Common myeloid progenitor, CD34-positive (primary cell): ENCODE measurements at regions not wholly inside any gene's neighbourhood (a gene's known extent, or its start where the extent isn't known, plus 50 kb on each side); places are given as distances from the start of the nearest gene placed in this dataset.
A peak's percentile ranks its signal among the peaks of the same experiment; 100 is the strongest.

Source experiments
- CTCF ChIA-PET: fragments of 350-600 bp; sonication (Branson Sonifier 250); formaldehyde crosslinking; loops from one replicate; lab custom pipeline; 2021; ENCODE audit warnings: antibody characterized with exemption; lab: Charles Lee
- POLR2A ChIA-PET: fragments of 350-600 bp; sonication (Branson Sonifier 250); formaldehyde crosslinking; loops from one replicate; lab custom pipeline; 2021; ENCODE audit warnings: antibody characterized with exemption; lab: Charles Lee
- DNase-seq, 3 donors: peaks; one replicate each; pipeline versions ENCODE4 v3.0.0 to v3.0.0-alpha.2; 2013
- H3K27ac ChIP-seq, 2 experiments: 1 replicate in 1 of 2; 2 replicates in 1 of 2; pipeline ENCODE4 v1.7.0; 2013; ENCODE audit warnings: inconsistent platforms in 2 of 2, low read length in 2 of 2, mild to moderate bottlenecking in 2 of 2, low read depth in 1 of 2, moderate library complexity in 1 of 2; ENCODE audit not compliant: severe bottlenecking in 2 of 2, insufficient read depth in 1 of 2, poor library complexity in 1 of 2
- H3K27me3 ChIP-seq, 5 experiments: replicated peaks in 2 of 5; 1 replicate in 3 of 5; 2 replicates in 2 of 5; pipeline versions ENCODE4 v1.6.1 to v1.7.0; 2013; ENCODE audit warnings: low read length in 4 of 5, mild to moderate bottlenecking in 2 of 5, moderate library complexity in 2 of 5, inconsistent platforms in 1 of 5; ENCODE audit not compliant: insufficient read depth in 5 of 5, control insufficient read depth in 4 of 5
- H3K36me3 ChIP-seq, 4 experiments: 1 replicate in 2 of 4; 2 replicates in 2 of 4; pipeline versions ENCODE4 v1.6.1 to v1.7.0; 2013; ENCODE audit warnings: low read length in 3 of 4, control low read depth in 1 of 4, mild to moderate bottlenecking in 1 of 4; ENCODE audit not compliant: control insufficient read depth in 4 of 4, insufficient read depth in 4 of 4
- H3K4me1 ChIP-seq, 4 experiments: 1 replicate in 3 of 4; 2 replicates in 1 of 4; pipeline versions ENCODE4 v1.6.1 to v1.7.1; 2013; ENCODE audit warnings: low read length in 3 of 4, mild to moderate bottlenecking in 3 of 4, control low read depth in 1 of 4, inconsistent platforms in 1 of 4, moderate library complexity in 1 of 4; ENCODE audit not compliant: control insufficient read depth in 4 of 4, insufficient read depth in 4 of 4; ENCODE audit errors: control extremely low read depth in 1 of 4
- H3K4me3 ChIP-seq, 7 experiments: 1 replicate in 4 of 7; 2 replicates in 3 of 7; pipeline versions ENCODE4 v1.5.1 to v1.7.0; 2013; ENCODE audit warnings: mild to moderate bottlenecking in 7 of 7, low read length in 6 of 7, moderate library complexity in 6 of 7, inconsistent platforms in 2 of 7, low read depth in 2 of 7, control low read depth in 1 of 7; ENCODE audit not compliant: insufficient read depth in 4 of 7, control insufficient read depth in 1 of 7; ENCODE audit errors: extremely low read depth in 1 of 7
- H3K9me3 ChIP-seq, 5 experiments: 1 replicate in 4 of 5; 2 replicates in 1 of 5; pipeline versions ENCODE4 v1.6.1 to v1.7.1; 2013; ENCODE audit warnings: low read length in 4 of 5, mild to moderate bottlenecking in 2 of 5, inconsistent platforms in 1 of 5, low read depth in 1 of 5, moderate library complexity in 1 of 5; ENCODE audit not compliant: control insufficient read depth in 4 of 5, insufficient read depth in 2 of 5; ENCODE audit errors: control extremely low read depth in 1 of 5
- WGBS: methylation state at CpG from one replicate; pipeline ENCODE4 v1.1.5; 2013; ENCODE audit not compliant: insufficient coverage; 5-methylcytosine and 5-hydroxymethylcytosine counted together

DNA sequence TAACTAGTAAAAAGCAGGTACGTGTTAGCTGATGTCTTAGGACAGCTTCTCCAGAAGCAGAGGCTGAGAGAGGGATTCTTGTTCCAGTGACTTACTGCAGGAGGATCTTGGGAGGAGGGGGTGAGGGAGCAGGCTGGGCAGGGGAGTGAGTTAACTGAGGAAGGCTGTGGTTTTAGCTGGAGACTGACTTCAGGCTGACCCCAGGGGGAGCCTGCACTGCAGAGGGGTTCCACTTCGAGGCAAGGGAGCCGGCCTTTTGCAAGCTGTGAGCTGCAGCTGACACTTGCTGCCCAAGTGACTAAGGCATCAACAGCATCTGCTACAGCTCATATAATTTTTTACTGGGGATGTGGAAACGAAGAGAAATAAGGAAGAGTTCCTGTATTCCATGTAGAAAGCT, 50.4 kb upstream of the SOD1 start:
- CTCF ChIA-PET: interaction anchor here (1.4 to 1.6 kb wide), 3 partner anchors 10 to 50 kb away, joined by 3 to 5 read pairs (median 4); no protein-coding TSS in a partner anchor
- Histone ChIP-seq H3K9me3 (peaks cover 0 to 6% (median 6%) of the 10 kb centered on the region in 5 experiments), H3K27ac (no peak overlapping the region), H3K36me3 (no peaks in the 10 kb centered on the region), H3K27me3 (no peaks in the 10 kb centered on the region), H3K4me1 (peaks cover 2 to 20% (median 12%) of the 10 kb centered on the region in 4 experiments), H3K4me3 (no peak overlapping the region)
- no peak for DNase-seq
- 95% methylated on average over 2 of the region's 4 CpGs for WGBS
- POLR2A ChIA-PET: interaction anchor here (0.5 kb wide), 1 partner anchor 398 kb away, joined by 4 read pairs; no protein-coding TSS in a partner anchor

DNA sequence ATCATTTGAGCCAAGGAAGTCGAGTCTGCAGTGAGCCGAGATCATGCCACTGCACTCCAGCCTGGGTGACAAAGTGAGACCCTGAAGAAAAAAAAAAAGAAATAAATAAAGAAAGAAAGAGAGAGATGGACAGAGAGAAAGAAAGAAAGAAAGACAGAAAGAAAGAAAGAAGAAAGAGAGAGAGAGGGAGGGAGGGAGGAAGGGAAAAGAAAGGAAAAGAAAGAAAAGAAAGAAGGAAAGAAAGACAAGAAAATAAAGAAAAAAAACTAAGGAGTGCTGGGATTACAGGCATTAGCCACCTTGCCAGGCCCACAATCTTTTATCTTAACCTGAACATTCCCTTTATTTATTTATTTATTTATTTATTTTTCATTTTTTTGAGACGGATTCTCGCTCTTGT, 51.7 kb upstream of the SOD1 start:
- 96% methylated on average over 4 of the region's 4 CpGs for WGBS

DNA sequence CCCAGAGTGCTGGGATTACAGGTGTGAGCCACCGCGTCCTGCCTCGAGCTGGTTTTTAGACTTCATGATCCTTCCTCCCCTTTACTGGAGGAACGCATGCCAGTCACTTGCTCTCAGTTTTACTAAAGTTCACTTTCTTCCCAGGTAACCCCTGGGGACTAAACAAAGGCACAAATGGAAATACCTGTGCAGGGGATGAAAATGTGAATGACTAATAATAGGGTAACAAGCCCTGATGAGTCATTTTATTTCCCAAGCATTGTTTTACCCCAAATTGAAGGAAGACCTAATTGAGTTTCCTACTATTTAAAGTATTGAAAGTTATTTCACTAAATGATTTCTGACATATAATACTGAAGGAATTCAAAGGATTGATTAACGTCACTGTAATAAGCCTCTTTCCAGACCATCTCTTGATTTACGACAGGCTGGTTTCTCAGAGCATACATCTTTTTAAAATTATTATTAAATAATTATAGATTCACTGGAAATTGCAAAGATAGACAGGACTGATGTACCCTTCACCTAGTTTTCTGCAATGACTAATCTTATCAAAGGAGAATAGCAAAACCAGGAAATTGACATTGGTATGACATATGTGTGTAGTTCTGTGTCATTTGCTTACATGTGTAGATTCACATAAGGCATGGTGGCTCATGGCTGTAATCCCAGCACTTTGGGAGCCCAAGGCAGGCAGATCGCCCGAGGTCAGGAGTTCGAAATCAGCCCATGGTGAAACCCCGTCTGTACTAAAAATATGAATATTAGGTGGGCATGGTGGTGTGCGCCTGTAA, 53.2 kb upstream of the SOD1 start:
- ChIA-PET CTCF (interaction anchor here (0.8 to 1.0 kb wide), 2 partner anchors 23 to 81 kb away, joined by 3 read pairs; no protein-coding TSS in a partner anchor), POLR2A (no interaction called here)
- Histone ChIP-seq H3K9me3 (peaks cover 0 to 5% (median 4%) of the 10 kb centered on the region in 5 experiments), H3K36me3 (no peaks in the 10 kb centered on the region), H3K4me3 (no peak overlapping the region), H3K4me1 (peaks cover 0 to 3% (median under 1%) of the 10 kb centered on the region in 4 experiments), H3K27me3 (no peaks in the 10 kb centered on the region), H3K27ac (no peak overlapping the region)
- no peak for DNase-seq
- 99% methylated on average over 8 of the region's 11 CpGs for WGBS

More for the DNA sequence above, 51.7 kb upstream of the SOD1 start:
- DNase-seq: no peak
- Histone ChIP-seq H3K27me3 (no peaks in the 10 kb centered on the region), H3K36me3 (no peaks in the 10 kb centered on the region), H3K4me3 (no peak overlapping the region), H3K4me1 (peaks cover 2 to 12% (median 6%) of the 10 kb centered on the region in 4 experiments), H3K9me3 (peaks cover 0 to 6% (median 6%) of the 10 kb centered on the region in 5 experiments), H3K27ac (no peak overlapping the region)
- ChIA-PET CTCF (interaction anchor here (1.6 kb wide), 1 partner anchor 12 kb away, joined by 3 read pairs; no protein-coding TSS in a partner anchor), POLR2A (no interaction called here)

DNA sequence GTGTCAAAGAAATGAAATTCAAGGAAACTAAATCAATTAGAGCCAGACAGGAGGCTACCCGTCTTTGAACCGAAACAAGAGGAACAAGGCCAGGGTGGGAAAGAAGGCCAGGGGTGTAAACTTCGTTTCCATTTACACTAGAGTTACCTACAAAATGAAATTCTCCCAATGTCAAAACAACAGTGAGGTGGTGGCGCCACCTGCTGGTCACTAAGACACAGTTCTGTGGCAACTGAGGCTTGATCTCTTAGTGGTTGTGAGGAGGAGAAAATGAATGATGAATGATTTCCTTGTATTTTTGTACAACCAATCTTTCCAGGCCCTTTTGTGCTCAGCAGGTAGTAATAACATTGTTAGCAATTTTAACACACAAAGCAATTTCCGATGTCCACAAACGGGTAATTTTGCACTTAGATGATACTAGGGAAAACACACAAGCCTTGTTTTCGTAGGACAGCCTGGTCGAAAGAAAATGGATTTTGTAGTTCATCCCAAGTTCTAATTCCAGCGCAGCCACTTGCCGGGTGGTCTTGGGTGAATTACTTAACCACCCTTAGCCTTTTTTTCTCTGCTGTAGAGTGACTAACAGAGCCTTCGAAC, 54.8 kb upstream of the SOD1 start:
- 60% methylated on average over 6 of the region's 11 CpGs for WGBS
- Histone ChIP-seq H3K9me3 (no peaks in the 10 kb centered on the region), H3K27me3 (no peaks in the 10 kb centered on the region), H3K4me3 (no peak overlapping the region), H3K27ac (no peak overlapping the region), H3K4me1 (peaks cover 0 to 3% (median under 1%) of the 10 kb centered on the region in 4 experiments), H3K36me3 (no peaks in the 10 kb centered on the region)
- ChIA-PET POLR2A (no interaction called here), CTCF (interaction anchor here (0.6 to 4.2 kb wide), 7 partner anchors 9 to 405 kb away, joined by 3 to 29 read pairs (median 6); no protein-coding TSS in a partner anchor)
- DNase-seq: peak; percentile 64 to 84 (median 78)

DNA sequence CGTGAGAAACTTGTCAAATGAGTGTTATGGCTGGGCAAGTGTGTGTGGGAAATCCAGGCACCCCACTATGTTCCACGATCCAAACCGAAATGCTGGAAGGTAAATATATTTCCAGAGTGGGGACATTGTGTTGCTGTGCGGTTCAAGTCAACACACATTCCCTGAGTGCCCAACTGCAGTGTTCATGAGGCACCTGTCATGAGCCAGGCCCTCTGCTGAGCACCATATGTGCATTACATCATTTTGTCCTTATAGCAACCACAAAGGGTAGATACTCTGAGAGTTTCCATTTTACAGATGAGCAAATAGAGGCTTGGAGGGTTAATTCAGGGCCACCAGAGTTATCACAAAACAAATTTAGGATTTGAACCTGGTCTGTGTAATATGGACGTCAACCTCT, 59.9 kb upstream of the SOD1 start:
- Histone ChIP-seq H3K4me3 (no peak overlapping the region), H3K9me3 (peaks cover 0 to 6% (median 0%) of the 10 kb centered on the region in 5 experiments), H3K36me3 (no peaks in the 10 kb centered on the region), H3K27ac (no peak overlapping the region), H3K4me1 (peaks cover 0 to 2% (median 0%) of the 10 kb centered on the region in 4 experiments), H3K27me3 (no peaks in the 10 kb centered on the region)
- CTCF ChIA-PET: no interaction called here
- POLR2A ChIA-PET: no interaction called here
- DNase-seq: no peak
- WGBS: 100% methylated on average over 5 of the region's 5 CpGs

DNA sequence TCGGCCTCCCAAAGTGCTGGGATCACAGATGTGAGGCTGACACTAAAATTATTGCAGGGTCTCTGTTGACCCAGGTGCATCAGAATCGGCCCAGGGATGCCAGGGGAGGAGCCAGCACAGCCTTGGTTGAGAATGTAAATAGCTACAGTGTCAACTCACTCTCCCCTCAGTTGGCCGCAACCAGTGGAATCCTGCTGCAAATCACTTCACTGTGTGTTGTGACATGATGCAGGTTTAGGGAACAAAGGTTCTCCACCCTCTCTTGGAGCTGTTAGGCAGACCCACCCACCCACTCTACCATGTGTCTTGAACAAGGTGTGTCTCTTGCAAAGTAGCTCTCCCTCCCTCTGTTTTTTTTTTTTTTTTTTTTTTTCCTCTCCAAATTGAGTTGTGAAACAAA, 60.5 kb upstream of the SOD1 start:
- no peak for DNase-seq
- WGBS: 89% methylated on average over 2 of the region's 3 CpGs
- Histone ChIP-seq H3K27me3 (no peaks in the 10 kb centered on the region), H3K36me3 (no peaks in the 10 kb centered on the region), H3K4me3 (no peak overlapping the region), H3K27ac (no peak overlapping the region), H3K9me3 (peaks cover 0 to 6% (median 0%) of the 10 kb centered on the region in 5 experiments), H3K4me1 (no peaks in the 10 kb centered on the region)
- ChIA-PET CTCF (no interaction called here), POLR2A (no interaction called here)
